IPS-20b (cell line): ENCODE measurements at regions not wholly inside any gene's neighbourhood (a gene's known extent, or its start where the extent isn't known, plus 50 kb on each side); places are given as distances from the start of the nearest gene placed in this dataset.

Source experiments
- H3K27ac ChIP-seq: one replicate; pipeline ENCODE4 v1.5.1; 2013; ENCODE audit warnings: low read length
- H3K27me3 ChIP-seq: 2 replicates; pipeline ENCODE4 v1.6.1; 2013; ENCODE audit warnings: mild to moderate bottlenecking, low read length, inconsistent platforms; ENCODE audit not compliant: insufficient read depth
- H3K36me3 ChIP-seq: 2 replicates; pipeline ENCODE4 v1.6.1; 2013; ENCODE audit warnings: low read depth, mild to moderate bottlenecking, inconsistent platforms, low read length, moderate library complexity; ENCODE audit not compliant: insufficient read depth
- H3K4me1 ChIP-seq: 2 replicates; pipeline ENCODE4 v1.6.1; 2013; ENCODE audit warnings: mild to moderate bottlenecking, control low read depth, inconsistent platforms, low read length, moderate library complexity; ENCODE audit not compliant: insufficient read depth
- H3K4me3 ChIP-seq: 2 replicates; pipeline ENCODE4 v1.5.1; 2013; ENCODE audit warnings: mild to moderate bottlenecking, low read length, inconsistent platforms
- H3K9ac ChIP-seq: 2 replicates; pipeline ENCODE4 v1.6.1; 2013; ENCODE audit warnings: low read depth, mild to moderate bottlenecking, inconsistent platforms, low read length, moderate library complexity
- H3K9me3 ChIP-seq: 2 replicates; pipeline ENCODE4 v1.6.1; 2013; ENCODE audit warnings: mild to moderate bottlenecking, low read depth, low read length, inconsistent platforms; ENCODE audit not compliant: insufficient read depth

- H3K9ac ChIP-seq, result no peak overlapping the region
- no peaks in the 10 kb centered on the region for H3K9me3 ChIP-seq
- no peak overlapping the region for H3K4me3 ChIP-seq
- H3K27me3 ChIP-seq, result peaks cover 10% of the 10 kb centered on the region
- H3K27ac ChIP-seq, result no peak overlapping the region
- no peaks in the 10 kb centered on the region for H3K4me1 ChIP-seq
- H3K36me3 ChIP-seq, result no peaks in the 10 kb centered on the region
Measured at GRCh38 chr10:15462253-15462897, 91.3 kb upstream of the FAM171A1 start.

GRCh38 chr10:15461353-15462108 is 90.4 kb upstream of the FAM171A1 start:
- no peaks in the 10 kb centered on the region for H3K9me3 ChIP-seq
- H3K27ac ChIP-seq, result no peak overlapping the region
- peaks cover 4% of the 10 kb centered on the region; the same call in 1 of the 2 replicates for H3K27me3 ChIP-seq
- no peaks in the 10 kb centered on the region for H3K36me3 ChIP-seq
- no peaks in the 10 kb centered on the region for H3K4me1 ChIP-seq
- no peak overlapping the region for H3K9ac ChIP-seq
- no peak overlapping the region for H3K4me3 ChIP-seq

GRCh38 chr10:15460661-15461060 is 89.6 kb upstream of the FAM171A1 start:
- H3K9me3 ChIP-seq, result no peaks in the 10 kb centered on the region
- H3K9ac ChIP-seq, result no peak overlapping the region
- no peak overlapping the region for H3K27ac ChIP-seq
- no peak overlapping the region for H3K4me3 ChIP-seq
- no peaks in the 10 kb centered on the region; the same call in 1 of the 2 replicates for H3K27me3 ChIP-seq
- no peaks in the 10 kb centered on the region for H3K36me3 ChIP-seq
- H3K4me1 ChIP-seq, result no peaks in the 10 kb centered on the region

GRCh38 chr10:15459218-15459617 is 88.1 kb upstream of the FAM171A1 start:
- H3K36me3 ChIP-seq, result no peaks in the 10 kb centered on the region
- no peak overlapping the region for H3K9ac ChIP-seq
- H3K27me3 ChIP-seq, result no peaks in the 10 kb centered on the region; the same call in 1 of the 2 replicates
- no peak overlapping the region for H3K4me3 ChIP-seq
- no peaks in the 10 kb centered on the region for H3K9me3 ChIP-seq
- H3K27ac ChIP-seq, result no peak overlapping the region
- no peaks in the 10 kb centered on the region for H3K4me1 ChIP-seq

DNA sequence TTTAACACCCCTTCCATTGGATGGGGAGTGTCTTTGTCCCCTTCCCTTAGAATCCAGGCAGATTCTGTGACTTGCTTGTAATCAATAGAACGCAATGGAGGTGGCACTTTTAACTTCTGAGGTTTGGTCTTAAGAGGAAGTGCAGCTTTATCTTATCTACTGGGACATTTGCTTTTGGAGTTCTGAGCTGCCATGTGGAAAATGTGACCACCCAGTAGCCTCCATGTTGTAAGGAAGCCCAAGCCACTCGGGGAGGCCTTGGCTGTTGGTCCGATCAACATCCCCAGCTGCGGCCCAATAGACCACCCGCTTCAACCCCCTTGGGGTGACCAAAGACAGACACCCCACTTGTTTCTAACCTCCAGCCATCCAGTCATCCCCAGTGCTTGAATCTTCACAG is 86.3 kb upstream of the FAM171A1 start:
- H3K4me1 ChIP-seq, result peaks cover 3% of the 10 kb centered on the region; the same call in 1 of the 2 replicates

GRCh38 chr10:15455456-15455855 is 84.4 kb upstream of the FAM171A1 start:
- Histone ChIP-seq H3K9ac (no peak overlapping the region), H3K27ac (no peak overlapping the region), H3K4me3 (no peak overlapping the region), H3K27me3 (no peaks in the 10 kb centered on the region; the same call in 1 of the 2 replicates), H3K36me3 (no peaks in the 10 kb centered on the region), H3K9me3 (no peaks in the 10 kb centered on the region), H3K4me1 (peaks cover 9% of the 10 kb centered on the region; the same call in 1 of the 2 replicates)

More for the DNA sequence above, 86.3 kb upstream of the FAM171A1 start:
- Histone ChIP-seq H3K27me3 (no peaks in the 10 kb centered on the region; the same call in 1 of the 2 replicates), H3K9me3 (no peaks in the 10 kb centered on the region), H3K27ac (no peak overlapping the region), H3K36me3 (no peaks in the 10 kb centered on the region), H3K9ac (no peak overlapping the region), H3K4me3 (no peak overlapping the region)

DNA sequence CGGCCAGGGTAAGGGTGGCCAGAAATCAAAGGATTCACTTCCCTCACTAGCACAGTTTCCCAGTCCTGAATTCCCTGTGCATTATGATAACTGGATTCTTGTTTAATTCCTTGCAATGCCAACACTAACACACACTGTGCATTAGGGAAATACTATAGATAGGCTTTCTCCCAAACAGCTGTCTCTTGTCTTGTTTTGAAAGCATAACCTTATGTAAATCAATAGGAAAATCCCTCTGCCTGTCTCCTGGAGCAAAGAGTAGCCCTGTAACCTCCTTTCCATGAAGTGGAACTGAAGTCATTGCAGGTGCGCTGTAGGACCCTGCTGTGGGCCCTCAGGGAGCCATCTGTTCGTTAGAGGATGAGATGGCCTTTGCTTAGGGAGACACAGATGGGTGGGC is 82.8 kb upstream of the FAM171A1 start:
- H3K4me1 ChIP-seq, result peaks cover 9% of the 10 kb centered on the region; the same call in 1 of the 2 replicates
- no peak overlapping the region for H3K27ac ChIP-seq
- H3K36me3 ChIP-seq, result no peaks in the 10 kb centered on the region
- no peak overlapping the region for H3K9ac ChIP-seq
- H3K27me3 ChIP-seq, result no peaks in the 10 kb centered on the region
- H3K9me3 ChIP-seq, result no peaks in the 10 kb centered on the region
- no peak overlapping the region for H3K4me3 ChIP-seq

- Histone ChIP-seq H3K4me1 (peaks cover 9% of the 10 kb centered on the region; the same call in 1 of the 2 replicates), H3K4me3 (no peak overlapping the region), H3K27ac (no peak overlapping the region), H3K36me3 (no peaks in the 10 kb centered on the region), H3K9ac (no peak overlapping the region), H3K27me3 (no peaks in the 10 kb centered on the region), H3K9me3 (no peaks in the 10 kb centered on the region)
Measured at GRCh38 chr10:15453457-15453856, 82.4 kb upstream of the FAM171A1 start.

DNA sequence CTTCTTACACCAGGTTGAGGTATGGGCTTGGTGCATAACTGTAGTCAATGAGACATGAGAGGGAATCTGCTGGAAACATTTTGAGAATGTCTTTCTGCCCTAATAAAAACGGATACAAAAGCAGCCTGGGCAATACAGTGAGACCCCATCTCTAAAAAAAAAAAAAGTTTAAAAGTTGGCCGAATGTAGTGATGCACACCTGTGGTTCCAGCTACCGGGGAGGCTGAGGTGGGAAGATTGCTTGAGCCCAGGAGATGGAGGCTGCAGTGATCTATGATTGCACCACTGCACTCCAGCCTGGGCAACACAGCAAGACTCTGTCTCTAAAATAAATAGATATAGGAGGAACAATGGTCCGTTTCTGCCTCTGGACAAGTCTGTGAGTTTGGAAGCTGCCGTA is 81.5 kb upstream of the FAM171A1 start:
- Histone ChIP-seq H3K4me3 (no peak overlapping the region), H3K9me3 (no peaks in the 10 kb centered on the region), H3K4me1 (peaks cover 9% of the 10 kb centered on the region; the same call in 1 of the 2 replicates), H3K36me3 (no peaks in the 10 kb centered on the region), H3K27ac (no peak overlapping the region), H3K9ac (no peak overlapping the region), H3K27me3 (no peaks in the 10 kb centered on the region)

DNA sequence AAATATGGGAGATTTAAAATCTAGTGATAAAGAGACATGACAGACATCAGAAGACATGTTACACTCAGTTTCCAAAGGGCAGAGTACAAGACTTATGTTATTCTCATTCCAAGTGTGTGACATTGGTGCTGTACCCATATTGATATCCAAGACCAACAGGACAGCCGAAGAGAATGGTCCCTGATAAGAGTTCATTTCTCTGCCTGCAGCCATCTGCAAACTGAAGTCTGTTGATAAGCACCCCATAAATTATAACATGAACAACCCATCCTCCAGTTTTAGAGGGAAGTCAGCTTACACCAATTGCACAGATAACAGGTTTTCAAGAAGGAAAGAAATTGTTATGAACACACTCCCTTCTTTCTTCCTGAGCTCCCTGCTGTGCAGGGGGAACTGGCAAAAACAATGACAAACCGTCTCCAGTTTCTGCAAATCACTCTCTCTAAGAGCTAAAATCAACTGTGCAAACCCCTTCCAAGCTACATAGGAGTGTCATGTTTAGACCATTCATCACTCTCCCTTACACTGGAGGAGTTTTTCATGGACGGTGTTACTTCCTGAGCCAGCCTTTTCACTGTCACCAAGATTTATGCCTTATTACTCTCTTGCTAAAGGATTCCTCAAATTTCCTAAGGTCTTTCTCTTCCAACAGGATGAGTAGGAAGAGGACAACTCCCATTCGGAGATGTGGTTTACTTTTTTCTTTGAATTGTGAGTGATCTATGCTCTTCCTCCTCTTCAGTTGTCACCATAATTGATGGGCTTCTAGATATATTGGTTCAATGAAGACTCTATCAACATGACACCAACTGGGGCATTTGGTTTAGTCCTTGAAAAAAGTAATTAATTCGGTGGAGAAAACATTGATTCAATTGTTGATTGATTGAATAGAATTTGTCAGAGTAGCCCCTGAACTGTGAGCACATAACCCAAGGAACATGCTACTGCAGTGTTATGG is 80.3 kb upstream of the FAM171A1 start:
- Histone ChIP-seq H3K9ac (no peak overlapping the region), H3K4me1 (peaks cover 9% of the 10 kb centered on the region; the same call in 1 of the 2 replicates), H3K27me3 (no peaks in the 10 kb centered on the region), H3K9me3 (no peaks in the 10 kb centered on the region), H3K4me3 (no peak overlapping the region), H3K27ac (no peak overlapping the region), H3K36me3 (no peaks in the 10 kb centered on the region)

DNA sequence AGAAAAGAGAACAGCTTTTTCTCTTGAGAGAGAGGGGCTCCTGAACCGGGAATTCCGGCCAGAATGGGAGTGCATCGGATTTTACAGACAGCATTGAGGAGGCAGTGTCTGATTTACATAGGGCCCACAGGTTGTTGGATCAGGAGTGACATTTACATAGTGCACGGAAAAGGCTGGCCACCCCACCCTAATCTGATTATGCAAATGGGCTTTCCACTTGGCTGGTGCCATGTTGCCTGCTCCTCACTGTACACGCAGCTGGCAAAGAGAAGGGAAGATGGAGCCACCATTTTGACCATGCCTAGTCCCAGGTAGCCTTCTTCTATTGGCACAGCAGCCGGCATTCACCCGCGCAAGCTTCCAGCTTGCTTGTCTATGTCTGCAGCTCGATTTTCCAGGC is 77.5 kb upstream of the FAM171A1 start:
- Histone ChIP-seq H3K4me1 (peaks cover 9% of the 10 kb centered on the region; the same call in 1 of the 2 replicates), H3K27ac (no peak overlapping the region), H3K9ac (no peak overlapping the region), H3K36me3 (no peaks in the 10 kb centered on the region), H3K27me3 (no peaks in the 10 kb centered on the region), H3K9me3 (no peaks in the 10 kb centered on the region), H3K4me3 (no peak overlapping the region)
